ENCODE measurements at regions not wholly inside any gene's neighbourhood (a gene's known extent, or its start where the extent isn't known, plus 50 kb on each side); places are given as distances from the start of the nearest gene placed in this dataset.

DNA sequence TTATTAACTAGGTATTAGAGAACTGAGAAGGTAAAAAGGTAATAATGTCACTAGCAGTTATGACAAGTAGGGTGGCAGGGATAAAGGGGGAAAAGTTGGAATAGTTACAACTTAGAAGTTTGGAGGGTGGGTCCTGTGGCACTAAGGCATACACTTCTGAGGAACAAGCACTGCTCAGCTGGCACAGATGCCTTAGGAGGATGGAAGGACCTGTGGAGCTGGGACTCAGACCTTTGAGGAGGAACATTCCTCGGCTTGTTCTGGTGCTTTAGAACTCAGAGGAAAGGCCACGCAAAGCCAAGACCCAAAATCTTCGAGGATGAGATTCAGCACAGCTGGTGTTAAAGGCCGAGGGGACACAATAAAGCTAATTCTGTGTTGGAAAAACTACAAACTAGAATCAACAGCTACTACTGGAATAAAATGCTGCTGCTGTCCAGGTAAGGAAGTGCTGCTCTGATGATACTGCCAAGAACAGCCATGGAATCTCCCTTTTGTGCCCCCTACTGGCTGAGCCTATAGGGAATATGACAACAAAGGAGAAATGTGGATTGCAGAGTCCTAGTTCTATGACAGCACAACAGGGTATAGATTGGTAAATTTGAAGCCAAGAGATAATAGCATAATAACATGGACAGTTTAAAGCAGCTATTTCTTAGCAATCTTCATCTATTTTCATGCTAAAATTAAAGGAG lies 126.7 kb downstream of the SLC25A46 start:
- intact Hi-C loops (cut with DNase I; ENCODE audit: low total_unique reads) = no loop called here
- Histone ChIP-seq H3K27ac (no peak overlapping the region), H3K4me1 (no peaks in the 10 kb centered on the region), H3K27me3 (replicated peaks in 1 of 7) (no peaks in the 10 kb centered on the region), H3K9me3 (no peaks in the 10 kb centered on the region), H3K4me3 (no peak overlapping the region), H3K36me3 (no peaks in the 10 kb centered on the region)
- TF ChIP-seq POLR2AphosphoS5 (IDR thresholded peaks at IDR 0.05) (no peak), POLR2A (IDR thresholded peaks at IDR 0.05) (no peak)
- TF ChIP-seq, protein P1, sequence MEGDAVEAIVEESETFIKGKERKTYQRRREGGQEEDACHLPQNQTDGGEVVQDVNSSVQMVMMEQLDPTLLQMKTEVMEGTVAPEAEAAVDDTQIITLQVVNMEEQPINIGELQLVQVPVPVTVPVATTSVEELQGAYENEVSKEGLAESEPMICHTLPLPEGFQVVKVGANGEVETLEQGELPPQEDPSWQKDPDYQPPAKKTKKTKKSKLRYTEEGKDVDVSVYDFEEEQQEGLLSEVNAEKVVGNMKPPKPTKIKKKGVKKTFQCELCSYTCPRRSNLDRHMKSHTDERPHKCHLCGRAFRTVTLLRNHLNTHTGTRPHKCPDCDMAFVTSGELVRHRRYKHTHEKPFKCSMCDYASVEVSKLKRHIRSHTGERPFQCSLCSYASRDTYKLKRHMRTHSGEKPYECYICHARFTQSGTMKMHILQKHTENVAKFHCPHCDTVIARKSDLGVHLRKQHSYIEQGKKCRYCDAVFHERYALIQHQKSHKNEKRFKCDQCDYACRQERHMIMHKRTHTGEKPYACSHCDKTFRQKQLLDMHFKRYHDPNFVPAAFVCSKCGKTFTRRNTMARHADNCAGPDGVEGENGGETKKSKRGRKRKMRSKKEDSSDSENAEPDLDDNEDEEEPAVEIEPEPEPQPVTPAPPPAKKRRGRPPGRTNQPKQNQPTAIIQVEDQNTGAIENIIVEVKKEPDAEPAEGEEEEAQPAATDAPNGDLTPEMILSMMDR (IDR thresholded peaks at IDR 0.05 in 8 of 11, conservative IDR thresholded peaks at IDR 0.05 in 3 of 11) = no peak
- no peak for DNase-seq
- WGBS, 5 donors = 64 to 76% (median 68%) methylated on average over 4 of the region's 4 CpGs

DNA sequence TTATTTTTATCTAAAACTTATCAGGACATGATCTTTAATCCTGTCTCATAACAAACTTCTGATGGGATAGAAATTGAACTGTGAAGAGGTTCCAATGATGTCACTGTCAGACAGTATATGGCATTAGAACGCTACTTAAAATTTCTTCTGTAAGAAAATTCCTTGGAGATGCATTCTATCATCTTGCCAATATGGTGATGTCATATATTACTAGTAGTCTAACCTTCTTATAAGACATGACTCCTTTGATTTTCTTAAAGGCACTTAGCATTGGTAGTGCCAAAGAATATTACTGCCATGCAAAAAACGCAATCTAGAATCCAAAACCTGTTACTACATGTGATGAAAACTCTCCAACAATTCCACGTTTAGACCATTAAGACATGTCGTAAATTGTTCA lies 131.1 kb downstream of the SLC25A46 start:
- no peak for TF ChIP-seq POLR2A (IDR thresholded peaks at IDR 0.05)
- TF ChIP-seq POLR2AphosphoS5 (IDR thresholded peaks at IDR 0.05) = no peak
- 75 to 82% (median 81%) methylated on average over 4 of the region's 4 CpGs for WGBS, 5 donors

GRCh38 chr5:110872200-110872599 lies 133.4 kb downstream of the SLC25A46 start:
- H3K4me1 ChIP-seq = no peaks in the 10 kb centered on the region
- no peak for DNase-seq
- 90 to 96% (median 94%) methylated on average over 2 to 15 of the region's 15 CpGs for WGBS, 5 donors
- H3K9me3 ChIP-seq = peaks cover 0 to 9% (median 0%) of the 10 kb centered on the region in 8 donors
- no peaks in the 10 kb centered on the region for H3K36me3 ChIP-seq
- intact Hi-C loops (cut with DNase I; ENCODE audit: low total_unique reads) = no loop called here
- TF ChIP-seq POLR2AphosphoS5 (IDR thresholded peaks at IDR 0.05) (no peak), POLR2A (IDR thresholded peaks at IDR 0.05) (no peak)
- TF ChIP-seq, protein P1 (IDR thresholded peaks at IDR 0.05 in 8 of 11, conservative IDR thresholded peaks at IDR 0.05 in 3 of 11) = no peak
- no peak overlapping the region for H3K4me3 ChIP-seq
- no peaks in the 10 kb centered on the region for H3K27me3 ChIP-seq (replicated peaks in 1 of 7)
- no peak overlapping the region for H3K27ac ChIP-seq

More for the DNA sequence above, 131.1 kb downstream of the SLC25A46 start:
- Histone ChIP-seq H3K27ac (no peak overlapping the region), H3K4me3 (no peak overlapping the region), H3K9me3 (peaks cover 0 to 1% (median 0%) of the 10 kb centered on the region in 8 donors), H3K4me1 (no peaks in the 10 kb centered on the region), H3K27me3 (replicated peaks in 1 of 7) (no peaks in the 10 kb centered on the region), H3K36me3 (no peaks in the 10 kb centered on the region)
- DNase-seq = no peak
- intact Hi-C loops (cut with DNase I; ENCODE audit: low total_unique reads) = no loop called here

DNA sequence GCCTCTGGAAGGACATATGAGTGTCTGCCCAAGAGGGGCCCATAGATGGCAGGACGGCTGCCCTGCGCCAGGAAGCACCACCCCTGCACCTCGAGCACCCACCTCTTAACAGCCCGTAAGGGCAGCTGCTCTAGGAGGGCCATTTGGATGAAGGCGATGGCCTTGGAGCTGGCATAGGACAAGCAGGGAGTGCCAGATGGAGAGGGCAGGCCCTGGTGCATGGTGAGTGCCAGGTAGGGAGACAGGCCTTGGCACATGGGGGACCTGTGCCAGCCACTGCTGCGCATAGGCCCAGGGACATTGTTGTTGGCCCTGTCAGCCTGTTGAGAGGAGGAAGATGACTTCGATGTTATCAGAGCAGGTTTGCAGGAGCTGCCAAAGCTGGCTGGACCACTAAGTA lies 134.2 kb downstream of the SLC25A46 start:
- intact Hi-C loops (cut with DNase I; ENCODE audit: low total_unique reads) = no loop called here
- TF ChIP-seq POLR2A (IDR thresholded peaks at IDR 0.05) (no peak), POLR2AphosphoS5 (IDR thresholded peaks at IDR 0.05) (no peak)
- TF ChIP-seq, protein P1 (IDR thresholded peaks at IDR 0.05 in 8 of 11, conservative IDR thresholded peaks at IDR 0.05 in 3 of 11) = no peak
- no peak overlapping the region for H3K27ac ChIP-seq
- no peaks in the 10 kb centered on the region for H3K27me3 ChIP-seq (replicated peaks in 1 of 7)
- WGBS, 5 donors = 88 to 96% (median 92%) methylated on average over 4 to 7 of the region's 7 CpGs
- no peaks in the 10 kb centered on the region for H3K36me3 ChIP-seq
- no peaks in the 10 kb centered on the region for H3K4me1 ChIP-seq
- no peak for DNase-seq
- no peak overlapping the region for H3K4me3 ChIP-seq
- peaks cover 0 to 9% (median 0%) of the 10 kb centered on the region in 8 donors for H3K9me3 ChIP-seq
